ENCODE measurements at regions not wholly inside any gene's neighbourhood (a gene's known extent, or its start where the extent isn't known, plus 50 kb on each side); places are given as distances from the start of the nearest gene placed in this dataset.
A peak's percentile ranks its signal among the peaks of the same experiment; 100 is the strongest.

GRCh38 chr7:19982841-19983835 lies 209.7 kb upstream of the TMEM196 start:
- Mint-ChIP-seq H3K36me3 (ENCODE audit: low read depth) (no peaks in the 10 kb centered on the region), H3K4me3 (no peak overlapping the region), H3K4me1 (ENCODE audit: low read depth) (no peaks in the 10 kb centered on the region), H3K9me3 (no peaks in the 10 kb centered on the region), H3K27ac (no peak overlapping the region), H3K27me3 (no peaks in the 10 kb centered on the region)
- Histone ChIP-seq H3K27ac (ENCODE audit: low read depth in 1 of 2, low read length in 2 of 2) (no peak overlapping the region), H3K4me3 (ENCODE audit: low read length) (no peak overlapping the region), H3K4me1 (ENCODE audit: insufficient read depth, low read length) (no peaks in the 10 kb centered on the region), H3K27me3 (ENCODE audit: control insufficient read depth in 1 of 2, insufficient read depth in 2 of 2, low read length in 2 of 2) (no peaks in the 10 kb centered on the region), H3K36me3 (ENCODE audit: insufficient read depth, low read length) (no peaks in the 10 kb centered on the region), H3K9me3 (ENCODE audit: control insufficient read depth in 1 of 2, insufficient read depth in 1 of 2, low read length in 2 of 2) (peaks cover 0 to 9% of the 10 kb centered on the region in 2 experiments)
- TF ChIP-seq CTCF (IDR thresholded peaks at IDR 0.05), result no peak
- ATAC-seq (ENCODE audit: poor library complexity) (no peak), DNase-seq (peak in 1 of 14 experiments; percentile 1)
- POLR2A ChIA-PET, result no interaction called here
- intact Hi-C loops (cut with DNase I, micrococcal nuclease), result no loop called here
- CTCF ChIA-PET, result no interaction called here

GRCh38 chr7:19973581-19973980 lies 200.2 kb upstream of the TMEM196 start:
- ChIA-PET POLR2A (no interaction called here), CTCF (no interaction called here)
- DNase-seq (no peak), ATAC-seq (ENCODE audit: poor library complexity) (no peak)
- no peak for TF ChIP-seq CTCF (IDR thresholded peaks at IDR 0.05)
- peaks cover 0 to 5% of the 10 kb centered on the region in 2 experiments for H3K9me3 ChIP-seq (ENCODE audit: control insufficient read depth in 1 of 2, insufficient read depth in 1 of 2, low read length in 2 of 2)
- Mint-ChIP-seq H3K27me3 (no peaks in the 10 kb centered on the region), H3K4me3 (no peak overlapping the region), H3K36me3 (ENCODE audit: low read depth) (no peaks in the 10 kb centered on the region), H3K27ac (no peak overlapping the region), H3K9me3 (peaks cover 2% of the 10 kb centered on the region), H3K4me1 (ENCODE audit: low read depth) (no peaks in the 10 kb centered on the region)
- no peaks in the 10 kb centered on the region for H3K36me3 ChIP-seq (ENCODE audit: insufficient read depth, low read length)
- no peaks in the 10 kb centered on the region for H3K4me1 ChIP-seq (ENCODE audit: insufficient read depth, low read length)
- intact Hi-C loops (cut with DNase I, micrococcal nuclease), result no loop called here
- no peaks in the 10 kb centered on the region for H3K27me3 ChIP-seq (ENCODE audit: control insufficient read depth in 1 of 2, insufficient read depth in 2 of 2, low read length in 2 of 2)
- no peak overlapping the region for H3K4me3 ChIP-seq (ENCODE audit: low read length)
- H3K27ac ChIP-seq (ENCODE audit: low read depth in 1 of 2, low read length in 2 of 2), result no peak overlapping the region

- H3K36me3 Mint-ChIP-seq (ENCODE audit: low read depth), result no peaks in the 10 kb centered on the region
- Histone ChIP-seq H3K9me3 (ENCODE audit: control insufficient read depth in 1 of 2, insufficient read depth in 1 of 2, low read length in 2 of 2) (peaks cover 0 to 5% of the 10 kb centered on the region in 2 experiments), H3K4me3 (ENCODE audit: low read length) (no peak overlapping the region), H3K36me3 (ENCODE audit: insufficient read depth, low read length) (no peaks in the 10 kb centered on the region), H3K27me3 (ENCODE audit: control insufficient read depth in 1 of 2, insufficient read depth in 2 of 2, low read length in 2 of 2) (no peaks in the 10 kb centered on the region), H3K4me1 (ENCODE audit: insufficient read depth, low read length) (no peaks in the 10 kb centered on the region), H3K27ac (ENCODE audit: low read depth in 1 of 2, low read length in 2 of 2) (no peak overlapping the region)
- no peaks in the 10 kb centered on the region for H3K4me1 Mint-ChIP-seq (ENCODE audit: low read depth)
- no peak overlapping the region for H3K4me3 Mint-ChIP-seq
- CTCF ChIA-PET, result no interaction called here
- no peak overlapping the region for H3K27ac Mint-ChIP-seq
- peaks cover 2% of the 10 kb centered on the region for H3K9me3 Mint-ChIP-seq
- DNase-seq (no peak), ATAC-seq (ENCODE audit: poor library complexity) (no peak)
- no peaks in the 10 kb centered on the region for H3K27me3 Mint-ChIP-seq
- TF ChIP-seq CTCF (IDR thresholded peaks at IDR 0.05), result no peak
- POLR2A ChIA-PET, result no interaction called here
- intact Hi-C loops (cut with DNase I, micrococcal nuclease), result no loop called here
These were observed 199.5 kb upstream of the TMEM196 start for GRCh38 chr7:19972876-19973275.

Measured in CD4-positive, alpha-beta T cell (primary cell).